ENCODE measurements at regions not wholly inside any gene's neighbourhood (a gene's known extent, or its start where the extent isn't known, plus 50 kb on each side); places are given as distances from the start of the nearest gene placed in this dataset.
"Not testable (repeated sequence)": the region's sequence is repeated elsewhere in the genome, so short reads cannot be mapped to it uniquely, and the experiment has no call there.

- TF ChIP-seq CTCF (IDR thresholded peaks at IDR 0.05; ENCODE audit: control insufficient read depth, extremely low read depth, insufficient read depth) = no peak
- no peak for DNase-seq (ENCODE audit: low read depth)
- H3K4me3 ChIP-seq (ENCODE audit: low read depth, low read length) = no peak overlapping the region
Observed at GRCh38 chr3:103269287-103269686, 834.5 kb downstream of the ZPLD1 start.

- H3K4me3 ChIP-seq (ENCODE audit: low read depth, low read length) = no peak overlapping the region
- no peak for DNase-seq (ENCODE audit: low read depth)
- TF ChIP-seq CTCF (IDR thresholded peaks at IDR 0.05; ENCODE audit: control insufficient read depth, extremely low read depth, insufficient read depth) = no peak
Observed at GRCh38 chr3:103271575-103271974, 836.8 kb downstream of the ZPLD1 start.

- peak; percentile 42 for TF ChIP-seq CTCF (IDR thresholded peaks at IDR 0.05; ENCODE audit: control insufficient read depth, extremely low read depth, insufficient read depth)
- DNase-seq (ENCODE audit: low read depth) = peak; percentile 19
- no peak overlapping the region for H3K4me3 ChIP-seq (ENCODE audit: low read depth, low read length)
Observed at GRCh38 chr3:103295974-103296570, 861.3 kb downstream of the ZPLD1 start.

GRCh38 chr3:103297502-103297901 lies 862.7 kb downstream of the ZPLD1 start:
- not testable (repeated sequence) for H3K4me3 ChIP-seq (ENCODE audit: low read depth, low read length); DNase-seq (ENCODE audit: low read depth)

GRCh38 chr3:103306104-103306503 lies 871.3 kb downstream of the ZPLD1 start:
- no peak overlapping the region for H3K4me3 ChIP-seq (ENCODE audit: low read depth, low read length)
- DNase-seq (ENCODE audit: low read depth) = no peak
- no peak for TF ChIP-seq CTCF (IDR thresholded peaks at IDR 0.05; ENCODE audit: control insufficient read depth, extremely low read depth, insufficient read depth)

- no peak for TF ChIP-seq CTCF (IDR thresholded peaks at IDR 0.05; ENCODE audit: control insufficient read depth, extremely low read depth, insufficient read depth)
- no peak overlapping the region for H3K4me3 ChIP-seq (ENCODE audit: low read depth, low read length)
- no peak for DNase-seq (ENCODE audit: low read depth)
Observed at GRCh38 chr3:103308921-103309320, 874.1 kb downstream of the ZPLD1 start.

GRCh38 chr3:103319912-103320311 lies 885.1 kb downstream of the ZPLD1 start:
- DNase-seq (ENCODE audit: low read depth) = no peak
- no peak for TF ChIP-seq CTCF (IDR thresholded peaks at IDR 0.05; ENCODE audit: control insufficient read depth, extremely low read depth, insufficient read depth)
- no peak overlapping the region for H3K4me3 ChIP-seq (ENCODE audit: low read depth, low read length)
